H1 (cell line): ENCODE measurements at regions not wholly inside any gene's neighbourhood (a gene's known extent, or its start where the extent isn't known, plus 50 kb on each side); places are given as distances from the start of the nearest gene placed in this dataset.

Experiments used
- BACH1 ChIP-seq: IDR thresholded peaks from 2 replicates; pipeline ENCODE4 v1.6.1; 2012; ENCODE audit warnings: low read length, improper control_type of control experiment
- CTCF ChIP-seq, 3 experiments: IDR thresholded peaks; 1 replicate in 2 of 3; 2 replicates in 1 of 3; pipeline versions ENCODE4 v1.5.1 to v1.6.1; 2011; ENCODE audit warnings: low read length in 3 of 3, mild to moderate bottlenecking in 3 of 3, inconsistent platforms in 2 of 3, low read depth in 1 of 3, moderate library complexity in 1 of 3; ENCODE audit not compliant: insufficient read depth in 1 of 3; ENCODE audit errors: control extremely low read depth in 1 of 3
- GTF2F1 ChIP-seq: IDR thresholded peaks from 2 replicates; pipeline ENCODE4 v1.6.1; 2012; ENCODE audit warnings: low read depth, low read length, improper control_type of control experiment, borderline replicate concordance
- POLR2A ChIP-seq, 2 experiments: IDR thresholded peaks; 1 replicate in 1 of 2; 2 replicates in 1 of 2; pipeline ENCODE4 v1.6.1; 2011; ENCODE audit warnings: low read depth in 2 of 2, low read length in 2 of 2, mild to moderate bottlenecking in 2 of 2; ENCODE audit errors: control extremely low read depth in 1 of 2
- RAD21 ChIP-seq, 2 experiments: IDR thresholded peaks in 1 of 2; conservative IDR thresholded peaks in 1 of 2; 2 replicates each; pipeline ENCODE4 v1.6.1; 2011; ENCODE audit warnings: low read depth in 2 of 2, low read length in 2 of 2, improper control_type of control experiment in 1 of 2, inconsistent platforms in 1 of 2, mild to moderate bottlenecking in 1 of 2, moderate library complexity in 1 of 2
- RFX5 ChIP-seq: IDR thresholded peaks from 2 replicates; pipeline ENCODE4 v1.6.1; 2011; ENCODE audit warnings: low read depth, low read length, improper control_type of control experiment, borderline replicate concordance
- SUZ12 ChIP-seq: fragments of 200-600 bp; sonication (generic); IDR thresholded peaks from 2 replicates; pipeline ENCODE4 v1.6.1; 2012; ENCODE audit warnings: mild to moderate bottlenecking, inconsistent platforms, low read length, moderate library complexity, mixed read lengths

GRCh38 chr13:83274679-83275078, 607.6 kb downstream of the SLITRK1 start:
- TF ChIP-seq CTCF (IDR thresholded peaks at IDR 0.05; ENCODE audit: control extremely low read depth in 1 of 3, insufficient read depth in 1 of 3, low read depth in 1 of 3, low read length in 3 of 3) = no peak
- TF ChIP-seq BACH1 = no peak
- TF ChIP-seq SUZ12 = no peak
- TF ChIP-seq RAD21 (IDR thresholded peaks at IDR 0.05 in 1 of 2, conservative IDR thresholded peaks at IDR 0.05 in 1 of 2; ENCODE audit: low read depth in 2 of 2, low read length in 2 of 2) = no peak
- no peak for TF ChIP-seq POLR2A (IDR thresholded peaks at IDR 0.05; ENCODE audit: control extremely low read depth in 1 of 2, low read depth in 2 of 2, low read length in 2 of 2)
- no peak for TF ChIP-seq RFX5
- TF ChIP-seq GTF2F1 = no peak
